Stimulated activated memory B cell treated with anti-CD40 and anti-IgM and Interleukin-4, amounts not matched to agents 10 μg/mL and 1 μg/mL and 100 μg/mL, for 72 hours (primary cell): ENCODE measurements at regions not wholly inside any gene's neighbourhood (a gene's known extent, or its start where the extent isn't known, plus 50 kb on each side); places are given as distances from the start of the nearest gene placed in this dataset.

Experiments used
- ATAC-seq: fragments of 150-1000 bp; cut with Tn5 transposase; 2 replicates; pipeline ENCODE4 v1.10.0; 2021
- H3K27ac Mint-ChIP-seq: one replicate; pipeline ENCODE4 v1.8.0; 2022; ENCODE audit warnings: mild to moderate bottlenecking, mixed read lengths
- H3K27me3 Mint-ChIP-seq: one replicate; pipeline ENCODE4 v1.8.0; 2022; ENCODE audit warnings: mixed read lengths
- H3K36me3 Mint-ChIP-seq: one replicate; pipeline ENCODE4 v1.8.0; 2022; ENCODE audit warnings: mixed read lengths
- H3K4me1 Mint-ChIP-seq: one replicate; pipeline ENCODE4 v1.8.0; 2022; ENCODE audit warnings: mixed read lengths
- H3K4me3 Mint-ChIP-seq: one replicate; pipeline ENCODE4 v1.8.0; 2022; ENCODE audit warnings: mild to moderate bottlenecking, moderate library complexity, mixed read lengths
- H3K9me3 Mint-ChIP-seq: one replicate; pipeline ENCODE4 v1.8.0; 2022; ENCODE audit warnings: mixed read lengths

GRCh38 chr6:921400-921799 is 228.5 kb upstream of the EXOC2 start:
- Mint-ChIP-seq H3K36me3 (no peaks in the 10 kb centered on the region), H3K4me3 (no peak overlapping the region), H3K27me3 (peaks cover 48% of the 10 kb centered on the region), H3K4me1 (no peaks in the 10 kb centered on the region), H3K9me3 (peaks cover 25% of the 10 kb centered on the region), H3K27ac (no peak overlapping the region)
- no peak for ATAC-seq

GRCh38 chr6:920512-920911 is 227.6 kb upstream of the EXOC2 start:
- Mint-ChIP-seq H3K4me3 (no peak overlapping the region), H3K27me3 (peaks cover 41% of the 10 kb centered on the region), H3K4me1 (no peaks in the 10 kb centered on the region), H3K27ac (no peak overlapping the region), H3K9me3 (peaks cover 25% of the 10 kb centered on the region), H3K36me3 (no peaks in the 10 kb centered on the region)
- no peak for ATAC-seq

GRCh38 chr6:919500-919899 is 226.6 kb upstream of the EXOC2 start:
- H3K9me3 Mint-ChIP-seq, result peaks cover 25% of the 10 kb centered on the region
- no peak overlapping the region for H3K4me3 Mint-ChIP-seq
- H3K4me1 Mint-ChIP-seq, result no peaks in the 10 kb centered on the region
- ATAC-seq, result no peak
- peaks cover 31% of the 10 kb centered on the region for H3K27me3 Mint-ChIP-seq
- H3K27ac Mint-ChIP-seq, result no peak overlapping the region
- H3K36me3 Mint-ChIP-seq, result no peaks in the 10 kb centered on the region

- Mint-ChIP-seq H3K36me3 (no peaks in the 10 kb centered on the region), H3K4me1 (no peaks in the 10 kb centered on the region), H3K4me3 (no peak overlapping the region), H3K27me3 (peaks cover 24% of the 10 kb centered on the region), H3K9me3 (peaks cover 20% of the 10 kb centered on the region), H3K27ac (no peak overlapping the region)
- no peak for ATAC-seq
Observed at GRCh38 chr6:917939-918338, 225.0 kb upstream of the EXOC2 start.

- Mint-ChIP-seq H3K36me3 (no peaks in the 10 kb centered on the region), H3K27ac (no peak overlapping the region), H3K9me3 (peaks cover 20% of the 10 kb centered on the region), H3K27me3 (peaks cover 23% of the 10 kb centered on the region), H3K4me1 (no peaks in the 10 kb centered on the region), H3K4me3 (no peak overlapping the region)
- ATAC-seq, result no peak
Observed at GRCh38 chr6:917296-917695, 224.4 kb upstream of the EXOC2 start.

GRCh38 chr6:916131-916530 is 223.2 kb upstream of the EXOC2 start:
- Mint-ChIP-seq H3K27me3 (peaks cover 35% of the 10 kb centered on the region), H3K4me3 (no peak overlapping the region), H3K36me3 (no peaks in the 10 kb centered on the region), H3K9me3 (peaks cover 18% of the 10 kb centered on the region), H3K4me1 (no peaks in the 10 kb centered on the region), H3K27ac (no peak overlapping the region)
- ATAC-seq, result no peak

- H3K36me3 Mint-ChIP-seq, result no peaks in the 10 kb centered on the region
- H3K4me3 Mint-ChIP-seq, result no peak overlapping the region
- H3K27me3 Mint-ChIP-seq, result peaks cover 41% of the 10 kb centered on the region
- H3K9me3 Mint-ChIP-seq, result peaks cover 8% of the 10 kb centered on the region
- no peaks in the 10 kb centered on the region for H3K4me1 Mint-ChIP-seq
- ATAC-seq, result no peak
- no peak overlapping the region for H3K27ac Mint-ChIP-seq
Observed at GRCh38 chr6:912871-913835, 220.2 kb upstream of the EXOC2 start.

- no peaks in the 10 kb centered on the region for H3K36me3 Mint-ChIP-seq
- no peak overlapping the region for H3K4me3 Mint-ChIP-seq
- peaks cover 21% of the 10 kb centered on the region for H3K27me3 Mint-ChIP-seq
- H3K4me1 Mint-ChIP-seq, result no peaks in the 10 kb centered on the region
- H3K27ac Mint-ChIP-seq, result no peak overlapping the region
- H3K9me3 Mint-ChIP-seq, result no peaks in the 10 kb centered on the region
- no peak for ATAC-seq
Observed at GRCh38 chr6:907928-908327, 215.0 kb upstream of the EXOC2 start.

- peaks cover 14% of the 10 kb centered on the region for H3K27me3 Mint-ChIP-seq
- H3K36me3 Mint-ChIP-seq, result no peaks in the 10 kb centered on the region
- H3K4me1 Mint-ChIP-seq, result no peaks in the 10 kb centered on the region
- ATAC-seq, result no peak
- no peak overlapping the region for H3K4me3 Mint-ChIP-seq
- H3K9me3 Mint-ChIP-seq, result no peaks in the 10 kb centered on the region
- H3K27ac Mint-ChIP-seq, result no peak overlapping the region
Observed at GRCh38 chr6:906920-907319, 214.0 kb upstream of the EXOC2 start.

GRCh38 chr6:905556-905955 is 212.6 kb upstream of the EXOC2 start:
- Mint-ChIP-seq H3K27me3 (peaks cover 1% of the 10 kb centered on the region), H3K4me1 (no peaks in the 10 kb centered on the region), H3K27ac (no peak overlapping the region), H3K4me3 (no peak overlapping the region), H3K36me3 (no peaks in the 10 kb centered on the region), H3K9me3 (no peaks in the 10 kb centered on the region)
- ATAC-seq, result no peak

GRCh38 chr6:904994-905393 is 212.1 kb upstream of the EXOC2 start:
- no peaks in the 10 kb centered on the region for H3K4me1 Mint-ChIP-seq
- peaks cover 6% of the 10 kb centered on the region for H3K27me3 Mint-ChIP-seq
- ATAC-seq, result no peak
- no peak overlapping the region for H3K4me3 Mint-ChIP-seq
- H3K27ac Mint-ChIP-seq, result no peak overlapping the region
- H3K9me3 Mint-ChIP-seq, result no peaks in the 10 kb centered on the region
- no peaks in the 10 kb centered on the region for H3K36me3 Mint-ChIP-seq

- H3K27me3 Mint-ChIP-seq, result peaks cover 16% of the 10 kb centered on the region
- H3K36me3 Mint-ChIP-seq, result no peaks in the 10 kb centered on the region
- no peak for ATAC-seq
- no peaks in the 10 kb centered on the region for H3K9me3 Mint-ChIP-seq
- no peak overlapping the region for H3K4me3 Mint-ChIP-seq
- H3K27ac Mint-ChIP-seq, result no peak overlapping the region
- H3K4me1 Mint-ChIP-seq, result peaks cover under 1% of the 10 kb centered on the region
Observed at GRCh38 chr6:903761-904160, 210.8 kb upstream of the EXOC2 start.

- Mint-ChIP-seq H3K27ac (no peak overlapping the region), H3K9me3 (no peaks in the 10 kb centered on the region), H3K36me3 (no peaks in the 10 kb centered on the region), H3K27me3 (peaks cover 35% of the 10 kb centered on the region), H3K4me3 (no peak overlapping the region), H3K4me1 (peaks cover 19% of the 10 kb centered on the region)
- no peak for ATAC-seq
Observed at GRCh38 chr6:901696-902460, 208.9 kb upstream of the EXOC2 start.

- Mint-ChIP-seq H3K27me3 (peaks cover 43% of the 10 kb centered on the region), H3K4me1 (peaks cover 21% of the 10 kb centered on the region), H3K36me3 (no peaks in the 10 kb centered on the region), H3K27ac (no peak overlapping the region), H3K4me3 (no peak overlapping the region), H3K9me3 (no peaks in the 10 kb centered on the region)
- ATAC-seq, result no peak
Observed at GRCh38 chr6:900716-901605, 208.0 kb upstream of the EXOC2 start.
